ENCODE measurements at regions not wholly inside any gene's neighbourhood (a gene's known extent, or its start where the extent isn't known, plus 50 kb on each side); places are given as distances from the start of the nearest gene placed in this dataset.

DNA sequence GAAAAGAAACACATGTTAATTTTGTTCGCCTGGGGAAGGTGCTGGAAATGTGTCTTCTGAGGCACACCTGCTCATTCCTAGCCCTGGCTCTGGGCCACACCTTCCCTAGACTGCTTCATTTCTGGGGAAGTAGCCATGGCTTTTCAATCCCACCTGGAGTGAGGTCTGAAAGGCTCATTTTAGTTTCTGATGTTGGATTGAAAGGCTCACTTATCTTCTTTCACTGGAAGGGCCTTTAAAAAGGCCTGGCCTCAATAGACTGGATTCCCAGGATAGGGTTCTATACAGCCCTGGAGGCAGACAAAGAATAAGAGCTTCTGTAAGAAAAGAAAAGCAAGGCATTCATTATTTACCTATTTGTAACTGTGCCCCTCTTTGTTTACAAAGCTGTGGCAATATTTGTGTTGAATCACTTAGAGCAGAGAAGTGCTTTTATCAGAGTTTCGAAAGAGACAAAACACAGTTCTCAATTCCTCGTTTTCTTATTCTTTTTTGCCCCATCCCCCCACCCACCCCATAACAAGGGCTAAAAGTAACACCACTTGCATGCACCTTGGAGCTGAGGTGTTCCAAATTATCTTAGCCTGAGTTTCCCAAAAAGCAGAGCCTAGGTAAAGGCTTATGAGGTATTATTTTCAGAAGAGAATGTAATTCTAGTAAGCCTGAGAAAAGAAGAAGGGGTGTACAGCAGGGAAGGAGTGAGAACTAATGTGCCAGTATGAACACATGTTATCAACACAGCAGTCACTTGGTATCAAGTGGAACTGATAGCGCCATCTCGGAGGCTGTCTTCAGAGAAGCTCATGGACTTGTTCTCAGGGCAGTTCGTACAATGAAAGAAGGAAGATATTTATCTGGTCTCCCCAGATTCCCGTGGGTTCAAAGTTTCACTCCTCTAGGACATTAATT is 413.1 kb downstream of the KCTD16 start:
- intact Hi-C loops (cut with DNase I, micrococcal nuclease), result no loop called here
- ATAC-seq, result no peak
- DNase-seq, result no peak

GRCh38 chr5:144582066-144582465 is 411.4 kb downstream of the KCTD16 start:
- ATAC-seq, result no peak
- intact Hi-C loops (cut with DNase I, micrococcal nuclease), result no loop called here

GRCh38 chr5:144581044-144581443 is 410.4 kb downstream of the KCTD16 start:
- ATAC-seq, result no peak
- intact Hi-C loops (cut with DNase I, micrococcal nuclease), result no loop called here
- DNase-seq, result no peak

More at GRCh38 chr5:144582066-144582465, 411.4 kb downstream of the KCTD16 start:
- no peak for DNase-seq

DNA sequence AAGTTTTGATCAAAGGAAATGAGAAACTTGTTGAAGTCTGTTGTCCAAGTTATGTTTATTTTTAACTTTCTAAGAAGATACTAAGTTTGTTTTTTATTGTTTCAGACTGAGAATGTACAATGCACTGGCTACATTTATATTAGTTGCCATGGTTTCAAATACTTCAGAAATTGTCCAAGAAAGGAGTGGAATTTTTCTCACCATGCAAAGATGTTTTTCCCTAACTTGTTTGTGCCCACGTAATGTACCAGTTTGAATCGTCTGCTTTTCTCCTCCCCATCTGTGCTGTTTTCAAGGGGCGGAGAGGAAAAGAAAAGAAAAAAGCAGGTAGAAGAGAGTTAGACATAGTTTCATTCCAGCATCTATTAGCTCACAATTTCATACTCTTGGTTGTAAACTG is 407.0 kb downstream of the KCTD16 start:
- no peak for ATAC-seq
- intact Hi-C loops (cut with DNase I, micrococcal nuclease), result no loop called here
- DNase-seq, result no peak

DNA sequence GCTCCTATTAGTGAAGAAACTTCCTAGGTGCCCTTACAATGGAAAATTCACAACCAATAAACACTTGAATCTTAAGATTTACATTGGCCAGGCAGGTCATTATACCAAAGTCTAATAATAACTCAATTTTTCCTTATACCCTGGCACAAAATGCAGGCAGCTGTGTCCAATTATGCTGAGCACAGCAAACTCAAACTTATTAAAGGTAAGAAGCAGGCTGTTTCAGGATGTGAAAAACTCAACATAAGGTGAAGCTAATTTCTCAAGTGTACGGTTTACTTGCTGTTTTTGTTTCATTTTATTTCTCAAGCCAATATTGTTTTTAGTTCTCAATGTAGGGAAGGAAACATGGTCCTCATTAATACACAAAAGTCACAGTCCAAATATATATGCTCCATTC is 405.1 kb downstream of the KCTD16 start:
- DNase-seq, result no peak
- intact Hi-C loops (cut with DNase I, micrococcal nuclease), result no loop called here
- no peak for ATAC-seq

GRCh38 chr5:144567421-144567780 is 396.7 kb downstream of the KCTD16 start:
- intact Hi-C loops (cut with DNase I, micrococcal nuclease), result no loop called here
- DNase-seq (no peak), ATAC-seq (no peak)

DNA sequence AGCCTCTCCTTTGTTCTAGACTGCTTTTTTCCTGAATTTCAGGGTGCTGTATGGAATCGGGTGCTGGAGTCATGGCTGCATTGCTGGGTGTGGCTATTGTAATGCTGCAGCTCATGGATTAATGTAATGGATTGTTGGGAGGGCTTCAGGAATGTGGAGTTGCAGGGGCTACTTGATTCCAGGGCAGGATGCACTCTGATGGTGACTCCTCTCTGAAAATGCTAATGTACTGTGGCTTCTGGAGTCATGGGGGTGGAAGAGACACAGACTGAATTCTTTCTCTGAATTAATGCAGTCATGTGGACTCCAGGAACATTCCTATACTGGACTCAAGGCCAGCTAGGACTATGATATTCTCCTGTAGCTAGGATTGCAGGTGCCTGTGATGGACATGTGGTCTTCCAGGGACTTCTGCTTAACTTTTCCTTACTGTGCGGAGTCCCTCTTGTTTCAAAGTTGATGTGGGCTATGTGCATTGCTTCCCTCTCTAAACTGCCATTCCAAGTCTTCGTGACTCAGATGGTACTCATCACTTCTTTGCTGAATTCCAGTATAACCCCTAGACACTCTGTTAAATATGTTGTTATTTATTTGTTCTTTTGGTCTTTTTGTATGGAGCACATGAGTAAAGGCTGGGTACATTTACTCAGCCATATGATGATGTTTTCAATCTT is 396.2 kb downstream of the KCTD16 start:
- ATAC-seq, result no peak
- intact Hi-C loops (cut with DNase I, micrococcal nuclease), result no loop called here
- DNase-seq, result no peak

GRCh38 chr5:144549580-144549979 is 378.9 kb downstream of the KCTD16 start:
- no peak for DNase-seq
- ATAC-seq, result no peak
- intact Hi-C loops (cut with DNase I, micrococcal nuclease), result no loop called here

DNA sequence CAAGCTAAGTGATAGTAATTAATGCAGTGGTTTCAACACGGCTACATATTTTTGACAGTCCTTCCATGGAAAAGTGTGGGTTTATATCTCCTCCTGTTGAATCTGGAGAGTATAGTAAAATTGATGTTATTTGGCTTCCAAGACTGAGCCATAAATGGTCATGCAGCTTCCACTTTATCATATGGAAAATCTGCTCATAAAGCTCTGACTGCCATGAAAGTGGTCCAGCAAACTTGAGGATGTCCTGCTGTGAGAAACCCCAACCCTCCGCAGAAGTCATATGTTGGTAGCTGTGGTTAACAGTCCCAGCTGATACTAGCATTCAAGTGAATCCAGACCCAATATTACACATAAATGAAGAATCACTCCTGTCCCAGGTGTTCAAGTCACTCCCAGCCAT is 378.3 kb downstream of the KCTD16 start:
- DNase-seq, result no peak
- no peak for ATAC-seq
- intact Hi-C loops (cut with DNase I, micrococcal nuclease), result no loop called here

GRCh38 chr5:144547098-144547499 is 376.4 kb downstream of the KCTD16 start:
- no peak for DNase-seq
- intact Hi-C loops (cut with DNase I, micrococcal nuclease), result no loop called here
- ATAC-seq, result no peak

DNA sequence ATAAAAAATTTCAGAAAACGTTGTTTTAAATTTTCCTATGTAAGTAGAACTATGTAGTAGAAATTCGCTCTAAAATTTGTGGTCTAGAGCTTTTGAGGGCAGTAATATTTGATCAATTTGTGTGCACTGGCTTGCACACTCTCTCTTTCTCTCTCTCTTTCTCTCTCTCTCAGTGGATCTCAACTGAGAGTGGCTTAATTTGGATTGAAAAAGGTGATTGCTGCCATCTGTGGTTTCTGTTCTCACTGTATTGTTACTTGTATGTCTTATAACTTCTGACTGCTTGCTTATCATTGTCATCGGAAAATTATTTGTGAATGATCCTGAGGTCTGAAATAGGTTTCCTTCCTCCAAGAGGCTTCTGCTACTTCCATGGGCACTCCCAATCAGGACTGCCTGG is 368.2 kb downstream of the KCTD16 start:
- intact Hi-C loops (cut with DNase I, micrococcal nuclease), result no loop called here
- ATAC-seq, result no peak
- no peak for DNase-seq
